Ishikawa (cell line): ENCODE measurements at regions not wholly inside any gene's neighbourhood (a gene's known extent, or its start where the extent isn't known, plus 50 kb on each side); places are given as distances from the start of the nearest gene placed in this dataset.
A peak's percentile ranks its signal among the peaks of the same experiment; 100 is the strongest.

ENCODE experiments used
- CEBPB ChIP-seq: IDR thresholded peaks from 2 replicates; pipeline ENCODE4 v1.6.1; 2012
- CREB1 ChIP-seq: IDR thresholded peaks from 2 replicates; pipeline ENCODE4 v1.6.1; 2012; ENCODE audit warnings: low read depth
- EGR1 ChIP-seq: IDR thresholded peaks from 2 replicates; pipeline ENCODE4 v1.6.1; 2012
- EP300 ChIP-seq: IDR thresholded peaks from 2 replicates; pipeline ENCODE4 v1.6.1; 2012; ENCODE audit warnings: borderline replicate concordance
- FOXM1 ChIP-seq: IDR thresholded peaks from 2 replicates; pipeline ENCODE4 v1.6.1; 2012; ENCODE audit warnings: low read depth, borderline replicate concordance
- NFIC ChIP-seq: IDR thresholded peaks from 2 replicates; pipeline ENCODE4 v1.6.1; 2012
- RAD21 ChIP-seq: IDR thresholded peaks from 2 replicates; pipeline ENCODE4 v1.6.1; 2012; ENCODE audit warnings: low read depth
- TAF1 ChIP-seq: IDR thresholded peaks from 2 replicates; pipeline ENCODE4 v1.6.1; 2012; ENCODE audit warnings: low read depth, mild to moderate bottlenecking
- TCF12 ChIP-seq: IDR thresholded peaks from 2 replicates; pipeline ENCODE4 v1.6.1; 2012; ENCODE audit warnings: low read depth
- TEAD4 ChIP-seq: IDR thresholded peaks from 2 replicates; pipeline ENCODE4 v1.6.1; 2012
- YY1 ChIP-seq: IDR thresholded peaks from 2 replicates; pipeline ENCODE4 v1.6.1; 2012; ENCODE audit warnings: low read depth
- ZBTB7A ChIP-seq: IDR thresholded peaks from 2 replicates; pipeline ENCODE4 v1.6.1; 2012; ENCODE audit warnings: low read depth
- TF ChIP-seq, protein P1 (sequence below): IDR thresholded peaks from 2 replicates; pipeline ENCODE4 v1.6.1; 2012
- TF ChIP-seq, protein P2 (sequence below): IDR thresholded peaks from 2 replicates; pipeline ENCODE4 v1.6.1; 2012; ENCODE audit warnings: low read depth, mild to moderate bottlenecking
- TF ChIP-seq, protein P3 (sequence below): IDR thresholded peaks from 2 replicates; pipeline ENCODE4 v1.6.1; 2012

DNA sequence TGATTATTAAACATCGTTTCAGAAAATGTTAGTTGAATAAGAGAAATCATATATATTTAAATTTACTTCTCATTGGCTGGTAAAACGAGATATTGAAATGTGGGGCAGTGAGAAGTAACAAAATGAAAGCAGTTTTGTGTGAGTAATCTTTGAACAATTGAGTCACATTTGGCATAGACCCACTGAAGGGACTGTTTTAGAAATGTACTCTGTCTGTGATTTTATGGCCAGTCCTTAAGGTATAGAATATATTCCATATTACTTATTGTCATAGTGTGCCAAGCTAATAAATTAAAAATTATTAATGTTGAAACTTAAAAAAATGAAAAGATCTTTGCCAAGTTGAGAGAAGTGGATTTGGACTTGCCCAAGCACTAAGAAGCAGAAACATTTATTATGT, 222.4 kb upstream of the COL3A1 start:
- TF ChIP-seq TAF1 (no peak), YY1 (no peak)
- TF ChIP-seq, protein P1, sequence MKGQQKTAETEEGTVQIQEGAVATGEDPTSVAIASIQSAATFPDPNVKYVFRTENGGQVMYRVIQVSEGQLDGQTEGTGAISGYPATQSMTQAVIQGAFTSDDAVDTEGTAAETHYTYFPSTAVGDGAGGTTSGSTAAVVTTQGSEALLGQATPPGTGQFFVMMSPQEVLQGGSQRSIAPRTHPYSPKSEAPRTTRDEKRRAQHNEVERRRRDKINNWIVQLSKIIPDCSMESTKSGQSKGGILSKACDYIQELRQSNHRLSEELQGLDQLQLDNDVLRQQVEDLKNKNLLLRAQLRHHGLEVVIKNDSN: no peak

DNA sequence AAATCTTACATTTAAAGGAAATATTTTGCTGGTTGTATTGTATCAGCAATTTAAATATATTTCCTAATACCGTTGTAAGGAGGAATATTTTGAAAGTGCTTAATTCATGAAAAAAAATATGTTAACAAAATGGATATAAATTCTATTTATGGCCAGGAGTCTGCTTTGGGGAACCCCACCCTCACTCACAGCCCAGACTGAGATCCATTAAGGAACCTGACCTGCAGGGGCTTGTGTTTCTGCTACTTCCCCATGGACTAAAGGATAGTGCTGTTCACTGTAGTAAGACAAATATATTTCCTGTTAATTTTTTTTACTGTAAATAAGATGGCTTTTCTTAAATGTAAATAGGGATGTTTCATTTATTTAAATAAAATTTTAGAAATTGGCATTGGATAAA, 221.9 kb upstream of the COL3A1 start:
- TF ChIP-seq EGR1 (no peak), CEBPB (no peak), RAD21 (no peak), TEAD4 (no peak), YY1 (no peak), EP300 (no peak), TAF1 (no peak), FOXM1 (no peak), TCF12 (no peak), NFIC (no peak), ZBTB7A (no peak), CREB1 (no peak)
- TF ChIP-seq, protein P1: no peak
- TF ChIP-seq, protein P2, sequence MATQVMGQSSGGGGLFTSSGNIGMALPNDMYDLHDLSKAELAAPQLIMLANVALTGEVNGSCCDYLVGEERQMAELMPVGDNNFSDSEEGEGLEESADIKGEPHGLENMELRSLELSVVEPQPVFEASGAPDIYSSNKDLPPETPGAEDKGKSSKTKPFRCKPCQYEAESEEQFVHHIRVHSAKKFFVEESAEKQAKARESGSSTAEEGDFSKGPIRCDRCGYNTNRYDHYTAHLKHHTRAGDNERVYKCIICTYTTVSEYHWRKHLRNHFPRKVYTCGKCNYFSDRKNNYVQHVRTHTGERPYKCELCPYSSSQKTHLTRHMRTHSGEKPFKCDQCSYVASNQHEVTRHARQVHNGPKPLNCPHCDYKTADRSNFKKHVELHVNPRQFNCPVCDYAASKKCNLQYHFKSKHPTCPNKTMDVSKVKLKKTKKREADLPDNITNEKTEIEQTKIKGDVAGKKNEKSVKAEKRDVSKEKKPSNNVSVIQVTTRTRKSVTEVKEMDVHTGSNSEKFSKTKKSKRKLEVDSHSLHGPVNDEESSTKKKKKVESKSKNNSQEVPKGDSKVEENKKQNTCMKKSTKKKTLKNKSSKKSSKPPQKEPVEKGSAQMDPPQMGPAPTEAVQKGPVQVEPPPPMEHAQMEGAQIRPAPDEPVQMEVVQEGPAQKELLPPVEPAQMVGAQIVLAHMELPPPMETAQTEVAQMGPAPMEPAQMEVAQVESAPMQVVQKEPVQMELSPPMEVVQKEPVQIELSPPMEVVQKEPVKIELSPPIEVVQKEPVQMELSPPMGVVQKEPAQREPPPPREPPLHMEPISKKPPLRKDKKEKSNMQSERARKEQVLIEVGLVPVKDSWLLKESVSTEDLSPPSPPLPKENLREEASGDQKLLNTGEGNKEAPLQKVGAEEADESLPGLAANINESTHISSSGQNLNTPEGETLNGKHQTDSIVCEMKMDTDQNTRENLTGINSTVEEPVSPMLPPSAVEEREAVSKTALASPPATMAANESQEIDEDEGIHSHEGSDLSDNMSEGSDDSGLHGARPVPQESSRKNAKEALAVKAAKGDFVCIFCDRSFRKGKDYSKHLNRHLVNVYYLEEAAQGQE: no peak
- TF ChIP-seq, protein P3, sequence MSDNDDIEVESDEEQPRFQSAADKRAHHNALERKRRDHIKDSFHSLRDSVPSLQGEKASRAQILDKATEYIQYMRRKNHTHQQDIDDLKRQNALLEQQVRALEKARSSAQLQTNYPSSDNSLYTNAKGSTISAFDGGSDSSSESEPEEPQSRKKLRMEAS: no peak

DNA sequence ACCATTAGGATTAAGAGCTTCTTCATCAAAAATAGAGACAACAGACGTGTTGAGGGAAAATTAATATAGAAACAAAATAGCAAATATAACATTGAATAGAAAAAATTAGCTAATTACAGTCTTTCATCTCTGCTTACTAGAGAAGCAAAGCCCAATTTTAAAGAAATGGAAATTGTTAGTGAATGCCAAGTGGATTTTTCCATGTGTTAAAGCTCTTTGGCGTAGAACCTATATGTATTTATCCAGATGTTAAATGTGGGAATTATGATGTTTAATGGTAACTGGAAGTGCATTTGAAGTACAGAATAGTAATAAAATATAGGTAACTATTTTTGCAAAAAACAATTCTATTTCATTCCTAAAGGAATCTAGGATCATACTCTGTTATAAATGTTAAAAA, 212.0 kb upstream of the COL3A1 start:
- TF ChIP-seq NFIC (no peak), TCF12 (no peak), TAF1 (no peak)

DNA sequence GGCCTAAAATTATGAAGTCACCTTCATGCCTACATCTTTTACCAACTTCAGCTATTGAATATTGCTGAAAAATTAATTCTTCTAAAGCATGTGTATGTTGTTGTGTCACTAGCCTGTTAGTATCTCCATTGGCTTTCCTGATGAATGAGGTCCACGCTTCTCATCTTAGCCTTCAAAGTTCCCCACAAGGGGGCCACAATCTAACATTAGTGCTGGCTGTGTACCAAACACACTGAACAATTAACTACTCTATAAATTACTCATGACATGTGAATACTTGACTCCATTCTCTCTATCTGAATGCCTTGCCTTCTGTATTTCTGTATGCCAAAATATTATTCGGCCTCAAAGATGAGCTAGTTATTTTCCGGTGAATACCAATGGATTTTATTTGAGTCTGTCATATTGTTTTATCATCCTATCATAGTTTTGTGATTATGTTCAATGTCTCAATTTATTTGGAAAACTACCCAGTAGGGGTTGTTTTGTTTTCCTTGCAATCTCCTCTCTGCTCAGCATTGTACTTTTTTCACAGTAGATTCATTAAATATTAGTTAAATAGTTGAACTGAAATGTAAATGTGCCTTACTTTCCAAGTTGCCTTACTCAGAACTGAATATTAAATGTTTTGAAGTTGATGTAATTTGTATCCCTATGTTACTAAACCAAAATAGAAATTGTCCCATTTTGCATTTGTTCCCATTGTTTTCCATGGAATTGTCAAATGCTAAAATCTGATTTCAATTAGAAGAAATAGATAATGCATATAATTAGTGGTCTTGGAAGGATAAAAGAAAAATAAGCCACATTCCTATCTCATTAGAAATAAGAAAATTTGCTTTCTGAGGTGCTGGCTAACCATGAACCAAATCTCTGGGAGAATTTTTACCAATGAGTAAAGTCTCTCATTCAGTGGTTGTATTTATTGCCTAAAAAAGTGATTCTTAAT, 208.4 kb upstream of the COL3A1 start:
- no peak for TF ChIP-seq FOXM1
- TF ChIP-seq CEBPB: no peak
- TF ChIP-seq NFIC: peak; percentile 58; the same call in 1 of the 2 replicates
- no peak for TF ChIP-seq ZBTB7A
- TF ChIP-seq EP300: no peak
- TF ChIP-seq, protein P2: no peak
- TF ChIP-seq RAD21: peak; percentile 49

DNA sequence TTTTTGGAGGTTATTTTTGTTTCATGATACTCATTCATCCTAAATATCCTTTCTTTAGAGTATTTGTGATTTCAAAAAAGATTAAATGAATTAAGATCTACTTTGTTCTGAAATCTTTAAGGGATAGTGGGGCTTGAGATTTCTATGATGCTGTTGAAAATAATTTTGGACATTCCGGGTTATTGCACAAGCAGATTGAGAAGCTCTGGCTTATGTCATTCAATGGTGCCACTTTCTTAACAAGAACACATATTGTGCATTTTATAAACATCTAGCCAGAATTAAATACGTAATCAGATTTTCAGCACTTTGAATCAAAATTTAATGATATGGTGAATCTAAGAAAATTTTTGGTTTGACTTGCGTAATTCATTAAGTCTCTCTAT, 207.7 kb upstream of the COL3A1 start:
- TF ChIP-seq YY1 (no peak), ZBTB7A (no peak), NFIC (no peak), CEBPB (no peak), TAF1 (no peak), FOXM1 (no peak), CREB1 (no peak), RAD21 (no peak), EP300 (no peak), TEAD4 (no peak), EGR1 (no peak), TCF12 (no peak)
- TF ChIP-seq, protein P3: no peak
- TF ChIP-seq, protein P2: no peak
- TF ChIP-seq, protein P1: no peak
